GM19328 (cell line): ENCODE measurements at regions not wholly inside any gene's neighbourhood (a gene's known extent, or its start where the extent isn't known, plus 50 kb on each side); places are given as distances from the start of the nearest gene placed in this dataset.
"Not testable (repeated sequence)": the region's sequence is repeated elsewhere in the genome, so short reads cannot be mapped to it uniquely, and the experiment has no call there.

Experiments
- ATAC-seq: cut with Tn5 transposase; IDR thresholded peaks from one replicate; pipeline ENCODE4 v1.9.1; 2021; ENCODE audit warnings: mild to moderate bottlenecking, moderate library complexity; ENCODE audit not compliant: unreplicated experiment

DNA sequence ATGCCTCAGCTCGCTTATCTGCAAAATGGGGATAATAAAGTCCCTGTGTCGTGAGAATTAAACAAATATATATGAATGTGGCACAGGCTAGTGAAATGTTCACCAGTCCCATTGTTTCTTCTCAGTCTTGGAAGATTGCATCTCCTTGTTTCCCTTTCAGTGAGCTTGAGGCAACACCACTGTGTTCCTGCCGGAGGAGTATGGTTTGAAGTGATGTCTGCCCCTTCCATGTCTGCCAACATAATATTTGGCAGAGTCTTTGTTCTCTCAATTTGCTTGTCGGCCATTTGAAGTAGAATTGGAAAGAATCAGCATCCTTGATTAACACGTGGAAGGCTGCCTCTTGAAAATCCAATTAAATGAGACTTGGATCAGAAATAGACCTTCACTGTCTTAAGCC is 1088.5 kb upstream of the INTU start:
- ATAC-seq = no peak

DNA sequence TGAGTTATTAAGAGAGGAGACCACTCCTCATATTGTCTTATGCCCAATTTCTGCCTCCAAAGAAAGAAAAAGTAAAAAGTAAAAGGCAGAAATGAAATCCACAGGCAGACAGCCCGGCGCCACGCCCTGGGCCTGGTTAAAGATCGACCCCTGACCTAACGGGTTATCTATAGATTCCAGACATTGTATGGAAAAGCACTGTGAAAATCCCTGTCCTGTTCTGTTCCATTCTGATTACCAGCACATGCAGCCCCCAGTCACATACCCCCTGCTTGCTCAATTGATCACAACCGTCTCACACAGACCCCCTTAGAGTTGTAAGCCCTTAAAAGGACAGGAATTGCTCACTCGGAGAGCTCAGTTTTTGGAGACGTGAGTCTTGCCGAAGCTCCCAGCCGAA is 1086.6 kb upstream of the INTU start:
- ATAC-seq = not testable (repeated sequence)

DNA sequence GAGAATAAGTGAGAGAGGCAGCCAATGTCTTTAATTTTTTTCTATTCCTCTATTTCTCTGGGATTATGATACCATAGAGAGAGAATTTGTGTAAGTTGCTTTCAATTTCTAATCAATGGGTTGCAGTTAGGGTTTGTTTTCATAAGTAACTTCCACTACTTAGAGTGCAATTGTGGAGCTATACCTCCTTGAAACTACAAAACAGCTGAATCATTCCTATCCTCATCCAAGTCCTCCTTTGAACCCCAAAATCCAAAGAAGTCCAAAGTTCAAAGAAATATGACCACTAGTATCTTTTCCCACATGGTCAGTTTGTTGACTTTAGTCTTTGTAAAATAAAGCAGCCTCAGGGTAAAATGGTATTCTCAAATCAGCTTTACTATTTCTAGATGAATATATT is 1085.4 kb upstream of the INTU start:
- no peak for ATAC-seq

DNA sequence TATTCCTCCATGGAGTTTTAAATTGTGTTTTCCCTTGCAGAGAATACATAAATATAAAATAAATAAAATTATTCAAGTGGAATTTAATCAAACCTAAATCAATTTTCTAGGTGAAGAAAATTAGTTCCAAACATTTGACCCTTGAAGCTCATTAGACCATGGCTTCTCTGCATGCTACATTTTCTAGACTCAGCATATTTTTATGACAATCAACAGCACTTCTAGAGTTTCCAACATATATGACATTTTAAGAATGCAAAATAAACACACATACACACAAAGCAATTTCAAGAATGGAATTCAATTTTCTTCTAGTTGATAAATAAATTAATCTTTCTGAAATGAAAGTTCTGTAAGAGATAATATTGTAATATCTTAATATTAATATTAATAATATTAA is 1083.9 kb upstream of the INTU start:
- ATAC-seq = no peak

DNA sequence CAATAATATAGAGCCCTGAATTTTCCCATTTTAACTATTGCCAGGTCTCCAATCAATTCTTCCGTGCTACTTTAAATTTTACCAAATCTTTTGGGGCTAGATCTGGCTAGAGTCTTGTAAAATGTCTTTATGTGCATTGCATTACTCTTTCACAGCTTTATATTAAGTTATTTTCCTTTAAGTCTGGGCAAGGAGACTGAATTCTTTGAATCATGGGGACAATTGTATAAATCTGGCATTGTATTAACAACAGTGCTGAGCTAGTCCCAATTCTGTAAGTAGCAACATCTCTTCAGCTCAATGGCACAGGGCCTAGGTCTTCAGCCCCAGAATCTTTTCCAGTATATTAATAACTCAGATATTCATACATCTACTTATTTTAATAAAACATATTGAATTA is 1080.4 kb upstream of the INTU start:
- no peak for ATAC-seq

DNA sequence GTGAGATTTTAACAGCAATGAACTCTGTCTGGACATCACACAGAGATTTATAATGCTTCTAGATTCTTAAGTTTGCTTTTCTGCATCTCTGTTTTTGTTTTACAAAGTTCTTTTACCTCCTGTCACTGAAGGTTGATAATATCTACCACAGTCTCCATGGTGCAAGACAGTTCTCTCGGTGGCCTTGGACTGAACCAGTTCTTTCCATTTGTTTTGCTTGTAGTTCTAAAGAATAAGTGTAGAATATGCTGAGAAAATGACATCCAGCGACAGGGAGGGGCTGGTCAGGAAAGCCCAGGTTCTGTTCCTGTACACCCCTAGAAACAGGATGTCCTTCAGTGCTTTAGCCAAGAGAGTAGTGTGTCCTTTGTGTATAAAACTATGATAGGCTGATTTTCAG is 1079.5 kb upstream of the INTU start:
- no peak for ATAC-seq

DNA sequence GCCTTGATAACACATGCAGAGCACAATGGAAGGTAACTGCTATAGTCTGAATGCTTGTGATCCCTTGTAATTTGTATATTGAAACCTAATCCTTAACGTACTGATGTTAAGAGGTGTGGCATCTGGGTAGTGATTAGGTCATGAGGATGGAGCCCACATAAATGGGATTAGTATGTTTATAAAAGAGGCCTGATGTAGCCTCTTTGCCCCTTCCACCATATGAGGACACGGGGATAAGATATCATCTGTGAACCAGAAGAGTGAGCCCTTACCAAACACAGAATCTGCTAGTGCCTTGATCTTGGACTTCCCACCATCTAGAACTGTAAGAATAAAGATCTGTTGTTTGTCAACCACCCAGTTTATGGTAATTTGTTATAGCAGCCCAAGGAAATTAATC is 1074.2 kb upstream of the INTU start:
- no peak for ATAC-seq

DNA sequence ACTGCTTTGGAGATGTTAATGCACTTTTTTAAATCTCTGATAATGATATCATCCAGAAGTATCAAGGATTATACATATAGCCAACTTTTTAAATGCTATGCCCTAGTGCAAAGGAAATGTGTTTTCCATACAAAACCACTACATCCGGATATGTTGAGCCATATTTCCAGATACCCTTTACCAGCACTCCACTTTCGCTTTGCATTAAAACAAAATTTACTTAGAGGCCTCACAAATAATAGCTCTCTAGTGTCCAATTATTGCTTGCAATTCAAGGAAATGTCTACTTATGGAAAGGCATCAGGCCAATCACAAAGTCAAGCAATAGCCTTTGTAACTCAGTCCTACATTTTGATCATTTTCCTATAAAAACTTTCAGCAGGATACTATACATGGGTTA is 1072.8 kb upstream of the INTU start:
- no peak for ATAC-seq

DNA sequence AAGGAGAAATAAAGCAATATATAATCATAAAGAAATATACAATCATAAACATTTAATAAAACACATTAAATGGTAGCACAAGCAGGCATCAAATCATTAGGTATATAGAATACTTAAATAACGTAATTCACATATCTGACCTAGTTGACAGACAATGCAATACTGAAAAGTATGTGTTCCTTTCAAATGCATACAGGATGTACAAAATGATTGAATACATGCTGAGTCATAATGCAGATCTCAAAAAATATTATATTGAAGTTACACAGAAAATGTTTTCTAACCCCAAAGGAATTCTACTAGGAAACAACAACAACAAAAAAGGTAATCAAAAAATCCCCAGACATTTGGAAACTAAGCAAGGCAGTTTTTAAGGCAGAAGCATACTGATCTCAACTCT is 1072.0 kb upstream of the INTU start:
- no peak for ATAC-seq

DNA sequence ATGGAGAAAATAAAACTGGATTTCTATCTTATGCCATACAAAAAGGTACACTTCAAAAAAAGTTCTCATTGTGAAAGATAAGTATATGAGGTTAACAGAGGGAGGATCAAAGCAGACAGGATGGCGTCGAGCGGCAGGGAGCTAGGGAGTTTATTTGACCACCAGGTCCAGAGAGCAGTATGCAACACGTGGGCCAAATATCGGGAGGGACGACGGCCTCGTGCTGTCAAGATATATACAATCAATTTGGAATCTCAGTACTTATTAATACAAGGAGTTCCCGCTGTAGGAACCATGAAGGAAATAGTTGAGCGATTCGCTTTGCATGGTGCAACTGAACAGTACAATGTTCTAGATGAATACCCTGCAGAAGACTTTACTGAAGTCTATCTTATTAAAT is 1069.4 kb upstream of the INTU start:
- ATAC-seq = no peak

DNA sequence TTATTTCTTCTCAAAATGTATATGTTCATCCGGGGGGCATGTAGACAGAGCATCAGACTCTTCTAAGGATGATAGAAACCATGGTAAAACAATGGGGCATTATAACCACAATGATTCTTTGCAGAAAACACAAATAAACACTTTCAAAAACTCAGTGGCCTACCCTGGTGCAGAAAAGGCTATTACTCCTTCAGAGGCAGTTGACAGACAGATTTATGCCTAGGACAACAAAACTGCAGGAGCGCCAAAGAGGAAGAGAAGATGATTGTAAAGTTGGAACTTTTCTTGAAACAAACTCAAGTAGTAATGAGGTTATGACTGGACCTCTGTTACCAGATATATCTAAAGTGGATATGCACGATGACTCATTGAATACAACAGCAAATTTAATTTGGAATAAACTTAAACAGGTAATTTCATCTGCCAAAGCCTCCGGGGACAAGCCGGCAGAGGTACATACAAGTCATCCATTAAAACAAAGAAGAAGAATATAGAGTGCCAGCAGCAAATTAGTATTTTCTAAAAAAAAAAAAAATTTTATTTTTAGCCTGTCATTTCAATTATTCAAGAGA is 1068.4 kb upstream of the INTU start:
- no peak for ATAC-seq

DNA sequence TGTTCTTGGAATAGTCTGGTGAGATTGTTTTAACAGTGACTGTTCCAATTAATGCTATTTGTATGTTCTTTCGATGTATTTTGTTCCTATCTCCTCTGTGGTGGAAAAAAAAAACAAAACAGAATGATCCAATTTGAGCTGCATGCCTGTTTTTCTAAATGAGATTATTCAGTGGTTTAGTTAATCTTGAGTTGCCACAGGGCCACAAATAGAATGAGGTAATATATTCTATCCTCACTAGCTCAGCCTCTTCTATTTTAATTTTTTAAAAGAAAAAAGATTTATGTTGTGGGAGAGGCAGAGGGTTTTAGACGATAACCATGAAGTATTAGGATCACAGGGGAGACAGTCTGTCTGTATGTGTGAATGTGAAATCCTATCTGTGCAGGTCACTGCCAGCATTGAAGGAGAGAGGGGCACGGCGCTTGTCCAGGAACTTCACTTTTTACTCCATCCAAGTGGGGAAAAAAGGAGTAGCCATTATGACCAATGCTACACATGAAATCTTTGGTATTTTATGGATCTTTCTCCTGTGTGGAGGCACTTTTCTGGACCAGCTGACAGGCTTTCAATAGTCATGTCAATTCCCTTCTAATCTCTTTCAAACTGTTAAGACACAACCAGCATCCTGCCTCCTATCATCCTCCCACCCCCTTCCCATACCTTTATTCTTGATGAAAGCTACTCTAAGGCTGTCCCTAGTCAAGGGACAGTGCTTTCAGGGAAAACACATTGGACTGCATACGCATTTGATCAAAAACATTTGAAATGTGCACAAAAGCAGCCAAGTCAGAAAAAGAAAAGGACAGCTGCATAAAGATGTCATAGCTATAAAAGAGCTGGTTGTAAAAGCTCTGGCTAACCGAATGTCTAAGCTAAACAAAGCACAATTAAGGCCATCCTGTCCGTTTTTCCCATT is 1063.8 kb upstream of the INTU start:
- ATAC-seq = no peak

DNA sequence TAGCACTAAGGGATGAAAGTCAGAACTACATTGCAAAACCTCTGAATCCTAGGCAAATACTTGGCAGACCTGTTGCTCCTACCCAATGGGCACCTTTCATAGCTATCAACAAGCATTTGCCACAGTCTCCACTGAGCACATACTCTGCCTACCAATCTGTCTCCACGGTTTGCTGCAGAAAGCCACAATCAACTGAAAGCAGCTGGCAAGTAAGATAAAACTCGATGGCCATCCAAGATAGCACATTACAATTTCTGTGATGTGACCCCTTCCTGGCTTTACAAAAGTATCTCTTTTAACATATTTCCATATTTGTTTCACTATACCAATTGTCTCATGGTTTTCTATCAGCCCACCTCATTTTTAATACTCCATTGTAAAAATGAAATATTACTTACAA is 1060.5 kb upstream of the INTU start:
- ATAC-seq = no peak

DNA sequence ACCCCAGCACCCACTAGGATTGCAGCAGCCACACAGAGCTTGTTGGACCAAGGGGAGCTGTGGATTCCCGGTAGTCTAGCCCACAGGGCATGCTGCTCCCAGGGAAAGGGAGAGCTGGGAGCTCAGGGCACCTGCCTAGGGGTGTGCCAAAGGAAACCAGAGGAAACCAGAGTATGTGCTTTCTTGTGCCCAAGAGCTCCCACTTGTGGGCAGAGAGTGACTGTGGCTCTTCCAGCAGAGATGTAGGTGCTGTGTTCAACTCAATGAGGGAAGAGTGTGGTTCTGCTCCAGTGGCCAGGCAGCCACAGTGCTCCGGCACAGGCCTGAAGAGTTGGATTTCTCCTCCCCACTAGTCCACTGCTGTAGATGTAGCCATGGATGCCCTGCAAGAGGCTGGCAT is 1050.0 kb upstream of the INTU start:
- no peak for ATAC-seq

DNA sequence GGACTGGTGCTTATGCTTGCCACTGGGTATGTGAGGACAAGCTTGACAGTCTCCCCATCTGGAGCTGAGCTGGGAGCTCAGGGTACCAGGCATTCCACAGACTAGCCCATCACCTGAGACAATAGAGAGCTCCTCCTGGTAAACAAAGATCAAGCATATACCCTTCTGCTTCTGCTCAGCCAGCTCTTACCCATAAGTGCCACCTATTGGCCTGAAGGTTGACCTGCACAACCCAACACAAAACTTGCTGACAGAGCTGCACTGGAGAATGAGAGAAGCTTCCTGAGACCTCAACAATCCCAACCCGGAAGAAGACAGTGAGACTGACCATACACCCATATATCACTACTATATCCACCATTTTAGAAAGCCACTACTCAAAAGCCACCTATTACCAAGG is 1049.2 kb upstream of the INTU start:
- no peak for ATAC-seq

DNA sequence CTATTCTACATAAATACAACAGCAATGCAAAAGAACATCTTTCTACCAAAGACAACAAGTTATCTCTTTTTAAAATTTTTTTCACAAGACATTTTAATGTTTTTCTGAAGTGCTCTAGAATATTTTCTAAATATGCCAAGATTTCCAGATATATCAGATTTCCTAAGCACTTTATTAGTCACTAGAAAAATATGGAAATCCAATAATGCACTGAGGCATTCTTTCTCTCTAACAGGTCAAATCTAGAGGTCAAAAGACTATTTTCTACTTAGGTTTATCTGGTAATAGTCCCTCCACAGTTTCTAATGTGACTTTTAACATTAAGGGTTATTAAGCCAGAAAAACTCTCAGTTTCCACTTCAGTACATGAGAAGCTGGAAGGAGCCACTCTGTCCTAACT is 1041.2 kb upstream of the INTU start:
- ATAC-seq = no peak

DNA sequence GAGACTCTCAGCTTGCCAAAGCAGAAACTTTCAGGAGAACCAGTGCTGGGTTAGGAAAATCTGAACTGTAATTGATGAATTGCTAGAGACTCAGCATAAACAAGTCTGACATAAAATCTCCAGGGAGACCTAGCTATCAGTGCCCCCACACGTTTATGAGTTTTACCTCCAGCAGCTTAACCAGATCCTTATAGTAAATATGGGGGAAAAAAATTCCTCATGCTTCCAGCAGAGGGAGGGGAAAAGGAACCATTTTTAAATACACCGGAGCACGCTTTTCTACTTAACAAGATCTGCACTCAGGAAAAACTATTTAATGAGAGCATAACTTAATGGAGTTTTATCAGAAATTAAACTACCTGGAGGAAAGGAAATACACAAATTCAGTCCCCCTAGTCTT is 1040.7 kb upstream of the INTU start:
- no peak for ATAC-seq

DNA sequence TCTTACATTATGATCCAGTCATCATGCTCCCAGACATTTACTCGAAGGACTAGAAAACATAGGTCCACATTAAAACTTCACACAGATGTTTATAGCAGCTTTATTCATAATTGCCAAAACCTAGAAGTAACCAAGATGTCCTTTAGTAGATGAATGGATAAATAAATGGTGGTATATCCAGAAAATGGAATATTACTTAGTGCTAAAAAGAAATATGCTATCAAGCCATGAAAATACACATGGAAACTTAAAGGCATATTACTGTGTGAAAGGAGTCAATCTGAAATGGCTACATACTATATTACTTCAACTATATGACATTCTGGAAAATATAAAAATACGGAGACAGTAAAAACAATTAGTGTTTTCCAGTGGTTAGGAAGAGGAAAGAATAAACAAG is 1039.1 kb upstream of the INTU start:
- ATAC-seq = no peak

DNA sequence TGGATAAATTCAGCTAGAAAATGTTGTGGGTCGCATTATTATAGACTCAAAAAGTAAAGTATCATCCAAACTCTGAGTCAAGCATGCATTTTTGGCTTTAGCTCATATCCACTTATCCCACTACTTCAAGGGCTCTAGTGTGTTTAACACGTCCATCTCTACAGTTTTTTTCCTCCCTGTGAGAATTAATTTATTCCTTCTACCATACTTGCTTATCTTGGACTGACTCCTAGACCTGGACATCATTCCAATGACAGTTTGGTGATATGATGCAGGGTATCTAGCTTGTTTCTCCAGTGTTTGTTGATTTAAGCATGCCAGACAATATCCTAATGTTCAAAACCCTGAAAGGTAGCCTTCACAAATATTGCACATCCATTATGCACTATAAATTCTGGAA is 1037.1 kb upstream of the INTU start:
- no peak for ATAC-seq

DNA sequence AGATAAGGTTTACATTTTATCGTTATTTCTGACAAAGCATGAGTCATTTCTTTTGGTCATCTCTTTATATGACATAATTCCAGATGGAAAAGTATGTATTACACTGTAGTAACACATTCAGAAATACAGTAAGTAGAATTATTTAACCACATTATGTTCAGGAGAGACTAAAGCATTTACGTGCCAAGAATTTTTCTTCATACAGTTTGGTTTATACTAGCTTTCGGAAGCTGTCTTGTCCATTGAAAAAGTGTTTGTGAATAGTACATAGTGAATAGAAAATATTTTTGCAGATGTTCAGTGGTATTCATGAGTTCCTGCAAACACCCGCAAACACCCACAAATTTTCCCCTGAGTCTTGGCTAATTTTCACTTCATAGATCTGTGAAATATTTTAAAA is 1033.0 kb upstream of the INTU start:
- no peak for ATAC-seq

DNA sequence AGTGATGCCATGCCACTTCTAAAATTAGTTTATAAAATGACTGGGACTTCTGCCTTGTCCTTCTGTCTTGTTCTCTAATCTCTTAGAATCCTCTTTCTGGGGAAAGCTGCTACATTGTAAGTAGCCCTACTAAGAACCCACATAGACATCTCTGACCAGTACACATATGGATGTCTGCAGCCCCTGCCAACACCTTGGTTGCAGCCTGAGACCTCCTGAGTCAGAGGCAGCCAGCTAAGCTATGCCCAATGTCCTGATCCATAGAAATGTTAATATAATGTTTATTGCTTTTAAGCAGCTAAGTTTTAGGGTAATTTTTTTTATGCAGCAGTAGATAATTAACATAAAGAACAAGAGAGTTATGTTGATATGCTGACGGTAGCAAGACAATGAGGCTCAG is 1029.5 kb upstream of the INTU start:
- ATAC-seq = no peak

DNA sequence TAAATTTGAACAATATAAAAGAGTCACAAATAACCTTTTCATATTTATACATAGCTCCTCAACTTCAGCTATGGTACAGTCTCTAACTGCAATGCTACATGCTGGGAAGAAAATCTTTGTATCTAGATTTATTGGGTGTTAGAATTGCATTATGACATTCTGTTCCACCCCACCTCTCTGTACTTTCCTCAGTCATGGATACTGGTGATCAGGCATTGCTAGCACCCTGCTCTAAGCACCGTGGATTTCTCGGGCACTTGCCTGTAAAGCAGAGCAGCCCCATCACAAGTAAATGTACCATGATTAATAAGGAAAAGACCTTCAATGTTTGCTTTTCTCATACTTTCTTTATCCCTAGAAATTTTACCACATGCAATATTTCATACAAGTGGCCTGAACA is 1028.9 kb upstream of the INTU start:
- ATAC-seq = no peak
